ENCODE measurements at regions not wholly inside any gene's neighbourhood (a gene's known extent, or its start where the extent isn't known, plus 50 kb on each side); places are given as distances from the start of the nearest gene placed in this dataset.

DNA sequence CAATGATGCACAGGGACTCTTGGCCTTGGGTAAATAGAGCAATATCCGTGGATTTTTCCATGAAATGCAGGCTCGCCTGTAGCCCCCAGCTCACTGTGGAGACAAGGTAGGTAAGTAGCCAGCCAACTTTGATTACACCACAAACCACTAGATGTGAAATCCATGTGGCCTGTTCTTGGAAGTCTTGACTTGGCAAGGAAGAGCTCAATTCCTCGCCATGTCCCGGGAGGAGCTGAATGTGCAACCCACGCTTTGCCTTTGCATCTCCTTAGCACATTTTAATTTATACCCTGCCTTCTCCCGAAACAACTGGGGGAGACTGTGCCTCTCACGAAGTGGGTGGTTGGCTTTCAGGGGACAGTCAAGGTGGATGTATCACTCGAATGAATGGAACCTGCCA, 347.7 kb upstream of the MKI67 start:
- DNase-seq = no peak

DNA sequence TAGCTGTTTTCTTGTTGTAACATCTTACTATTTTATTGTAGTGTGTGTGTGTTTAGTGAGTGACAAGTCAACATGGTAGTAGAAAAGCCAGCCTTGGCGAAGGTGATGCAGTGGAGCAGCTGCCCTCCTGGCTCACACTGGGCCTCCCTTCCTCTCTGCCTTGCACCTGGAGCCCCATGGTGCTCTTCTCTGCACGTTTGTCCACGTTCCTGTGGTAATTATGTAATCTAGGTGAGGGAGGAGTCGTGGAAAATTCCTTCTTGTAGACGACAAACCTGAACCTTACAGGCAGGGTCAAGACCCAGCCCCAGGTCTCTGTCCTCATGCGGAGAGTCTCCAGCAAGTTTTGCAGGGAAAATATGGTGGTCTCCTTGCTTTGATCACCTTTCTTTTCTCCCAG, 348.3 kb upstream of the MKI67 start:
- DNase-seq = no peak

DNA sequence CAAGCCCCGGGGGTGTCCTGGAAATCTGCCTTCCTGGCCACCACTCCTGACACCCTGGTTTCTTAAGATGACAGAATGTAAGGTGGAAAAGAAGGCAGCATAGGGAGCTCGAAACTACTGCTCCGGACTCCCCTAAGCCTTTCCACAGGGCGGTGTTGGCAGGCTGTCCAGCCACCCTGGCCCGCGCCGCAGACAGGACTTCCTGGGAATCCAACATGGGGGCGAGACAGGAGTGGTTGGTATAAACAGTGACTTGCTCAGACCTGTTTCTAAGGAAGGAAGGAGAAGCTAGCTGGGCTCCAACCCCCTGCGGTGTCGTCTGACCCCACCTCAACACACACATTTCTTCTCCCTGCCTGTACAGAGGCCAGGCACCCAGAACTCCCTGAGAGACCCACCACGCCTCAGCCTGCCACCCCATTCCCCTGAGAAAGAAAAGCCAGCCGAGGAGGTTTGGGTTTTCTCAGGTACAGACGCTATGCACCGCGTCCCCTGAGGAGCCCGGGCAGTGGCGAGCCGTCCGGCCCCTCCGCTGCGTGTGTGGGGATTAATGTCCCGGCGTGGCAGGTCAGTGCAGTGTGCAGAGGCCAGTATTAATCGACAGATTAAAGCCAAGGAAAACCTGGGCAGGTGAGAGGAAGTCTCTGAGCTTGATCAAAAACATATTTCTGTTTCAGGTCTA, 349.6 kb upstream of the MKI67 start:
- no peak for DNase-seq

GRCh38 chr10:128476368-128476725, 350.1 kb upstream of the MKI67 start:
- no peak for DNase-seq

GRCh38 chr10:128476845-128477244, 350.6 kb upstream of the MKI67 start:
- no peak for DNase-seq

DNA sequence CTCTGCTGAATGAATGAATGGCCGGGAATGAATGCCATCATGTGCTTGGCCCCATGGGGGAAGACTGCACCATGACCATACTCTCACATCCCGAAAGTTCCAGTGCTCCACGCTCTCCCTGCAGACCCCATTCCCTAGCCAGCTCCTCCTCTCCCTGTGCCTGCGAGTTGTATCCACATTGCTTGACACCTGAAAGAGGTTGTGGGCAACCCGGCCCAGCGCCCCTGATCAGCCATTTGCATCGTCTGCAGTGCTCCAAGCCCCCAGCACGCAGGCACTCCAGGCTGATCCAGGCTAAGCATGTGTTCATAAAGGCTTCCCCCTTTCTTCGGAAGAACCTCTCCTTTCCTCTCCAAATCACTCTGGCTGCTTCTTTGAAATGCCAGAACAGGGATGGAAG, 354.4 kb upstream of the MKI67 start:
- no peak for DNase-seq

DNA sequence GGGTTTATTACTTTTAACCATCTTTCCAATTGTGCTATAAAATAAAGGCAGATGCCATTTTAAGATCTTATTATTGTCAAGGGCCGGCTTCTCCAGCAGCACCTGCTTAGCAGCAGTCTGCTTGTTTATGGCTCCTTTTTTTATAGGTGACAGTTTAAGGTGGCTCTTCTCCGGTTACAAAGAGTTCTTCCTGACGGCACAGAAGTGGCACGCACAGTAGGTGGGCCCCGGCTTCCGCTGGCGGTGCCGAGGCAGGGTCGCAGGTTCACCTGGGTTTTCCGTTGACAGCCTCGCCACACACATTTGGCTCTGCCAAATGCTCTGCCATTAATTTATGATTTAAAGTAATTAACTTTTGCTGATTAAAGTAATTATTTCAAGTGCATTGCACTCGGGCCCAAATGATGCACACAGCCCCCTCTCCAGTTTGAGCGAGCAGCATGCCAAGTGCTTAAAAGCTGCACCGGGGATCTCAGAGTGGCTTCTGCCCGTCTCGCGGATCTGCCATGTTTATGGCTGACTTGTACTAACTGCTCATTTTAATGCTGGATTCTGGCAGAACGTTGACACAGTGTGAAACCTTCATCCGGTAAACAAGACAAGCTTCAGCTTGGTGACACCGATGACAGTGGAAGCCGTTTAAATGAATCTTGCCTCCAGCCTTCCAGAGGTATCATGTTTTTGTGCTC, 355.1 kb upstream of the MKI67 start:
- no peak for DNase-seq

DNA sequence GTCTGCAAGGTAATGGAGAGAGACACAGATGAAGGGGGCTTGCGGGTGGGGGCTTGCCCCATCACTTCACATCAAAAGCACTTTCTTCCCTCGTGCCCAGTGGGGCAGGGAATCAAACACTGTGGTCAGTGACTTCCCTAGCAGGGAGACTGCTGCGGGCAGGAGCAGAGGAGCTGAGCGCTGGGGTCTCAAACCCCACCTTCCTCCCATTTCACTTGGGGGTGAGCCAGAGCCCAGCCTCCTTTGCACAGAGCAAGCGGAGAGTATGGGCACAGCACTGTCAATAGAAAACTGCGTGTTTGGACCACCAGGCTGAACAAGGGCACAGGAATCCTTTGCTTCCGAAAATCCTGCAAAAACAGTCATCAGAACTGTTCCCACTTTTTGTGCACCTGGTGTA, 355.8 kb upstream of the MKI67 start:
- DNase-seq = no peak

DNA sequence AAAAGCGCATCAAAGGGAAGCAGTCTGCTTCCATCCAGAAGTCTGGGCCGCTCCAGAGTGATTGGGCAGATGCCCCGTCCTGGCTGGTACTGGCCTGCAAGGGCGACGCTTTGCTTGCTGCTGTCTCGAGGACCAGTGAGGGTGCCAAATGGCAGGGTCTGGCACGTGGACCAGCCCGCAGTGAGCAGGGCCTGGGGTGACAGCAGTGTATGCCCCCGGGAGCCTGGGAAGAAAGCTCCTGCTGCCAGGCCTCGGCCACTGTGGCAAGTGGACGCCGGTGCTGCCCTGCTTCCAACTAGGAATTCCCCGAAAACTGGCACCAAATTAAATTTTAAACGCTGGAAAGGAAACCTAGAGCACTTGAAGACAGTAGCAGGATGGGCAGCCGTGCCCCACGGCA, 357.0 kb upstream of the MKI67 start:
- no peak for DNase-seq

- no peak for DNase-seq
These were observed 357.8 kb upstream of the MKI67 start for GRCh38 chr10:128484041-128484440.

DNA sequence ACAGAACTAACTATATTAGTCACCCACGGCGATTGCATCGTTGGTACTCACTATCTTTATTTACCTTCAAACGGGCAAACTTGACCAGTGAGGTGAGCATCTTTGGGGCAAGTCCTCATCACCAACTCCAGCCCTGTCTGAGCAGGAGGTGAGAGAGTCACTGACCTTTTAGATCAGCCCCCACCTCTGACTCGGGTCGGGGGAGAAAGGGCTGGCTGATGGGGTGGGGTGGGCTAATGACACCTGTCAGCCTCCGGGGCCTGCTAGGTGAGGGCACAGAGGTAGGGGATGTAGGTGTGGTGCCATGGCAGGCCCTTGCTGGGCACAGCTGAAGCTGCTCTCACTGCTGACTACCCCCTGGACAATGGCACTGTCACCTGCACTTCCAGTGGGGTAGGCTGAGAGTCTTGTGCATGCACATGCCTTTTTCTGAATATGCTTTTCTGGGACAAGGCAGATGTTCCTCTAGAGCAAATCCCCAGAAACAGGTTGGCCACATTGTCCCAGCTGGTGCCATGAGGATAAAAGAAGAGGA, 359.5 kb upstream of the MKI67 start:
- DNase-seq = no peak

DNA sequence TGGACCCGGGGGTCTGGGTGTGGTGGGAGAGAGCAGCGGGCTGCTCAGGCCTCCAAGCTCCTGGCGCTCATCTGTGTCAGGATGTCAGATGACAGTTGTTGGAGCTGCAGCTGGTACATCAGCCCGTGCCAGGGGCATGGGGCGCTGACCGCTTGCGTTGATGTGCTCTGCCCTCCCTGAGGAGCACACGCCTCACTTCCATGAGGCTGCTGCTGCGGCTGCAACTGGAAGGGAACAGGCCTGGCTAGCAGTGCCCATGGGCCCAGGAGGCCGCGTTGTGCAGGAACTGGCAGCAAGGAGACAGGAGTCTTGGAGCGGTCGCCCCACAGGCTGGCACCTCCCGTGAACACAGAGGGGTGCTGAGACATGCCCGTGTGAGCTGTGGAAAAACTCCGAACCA, 361.3 kb upstream of the MKI67 start:
- no peak for DNase-seq

DNA sequence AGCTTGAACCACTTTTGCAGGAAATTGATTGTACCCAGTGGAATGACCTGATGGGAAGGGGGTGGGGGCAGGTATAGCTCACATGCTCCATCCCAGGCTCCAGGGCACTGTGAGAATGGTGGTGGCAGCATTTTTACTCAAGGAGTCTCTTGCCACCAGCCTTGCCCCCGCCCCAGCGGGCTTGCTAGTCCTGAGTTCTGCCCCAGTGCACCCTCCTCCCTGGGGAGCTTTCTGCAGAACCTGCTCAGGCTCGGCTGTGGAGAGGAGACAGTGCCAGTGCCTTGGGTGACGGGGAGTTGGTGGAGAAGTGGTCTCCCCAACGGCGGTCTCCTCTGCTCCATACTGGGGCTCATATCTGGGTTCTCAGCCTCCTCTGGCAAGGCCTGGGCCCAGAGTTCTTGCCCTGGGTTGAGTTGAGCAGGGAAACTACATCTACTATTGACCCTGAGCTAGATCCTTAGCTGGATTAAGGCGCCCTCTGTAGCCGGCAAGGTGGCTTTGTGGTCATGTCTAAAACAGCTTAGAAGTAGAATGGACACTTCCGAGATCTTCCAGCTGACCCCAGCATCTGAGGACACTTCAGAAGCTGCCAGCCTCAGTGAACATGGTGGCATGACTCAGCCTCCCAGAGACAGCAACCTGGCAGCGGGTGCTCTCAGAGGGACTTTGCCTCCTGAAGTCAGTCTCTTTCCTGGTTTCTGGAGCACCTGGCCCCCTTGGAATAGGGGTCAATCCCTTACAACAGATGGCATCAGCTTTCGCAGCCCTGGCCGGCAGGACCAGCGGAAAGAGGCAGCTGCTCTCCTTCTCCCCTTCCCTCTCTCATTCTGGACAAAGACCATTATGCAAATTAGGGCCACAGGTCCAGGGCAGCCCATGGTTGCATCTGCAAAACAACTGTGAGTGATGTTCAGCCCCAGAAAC, 363.4 kb upstream of the MKI67 start:
- DNase-seq = no peak

DNA sequence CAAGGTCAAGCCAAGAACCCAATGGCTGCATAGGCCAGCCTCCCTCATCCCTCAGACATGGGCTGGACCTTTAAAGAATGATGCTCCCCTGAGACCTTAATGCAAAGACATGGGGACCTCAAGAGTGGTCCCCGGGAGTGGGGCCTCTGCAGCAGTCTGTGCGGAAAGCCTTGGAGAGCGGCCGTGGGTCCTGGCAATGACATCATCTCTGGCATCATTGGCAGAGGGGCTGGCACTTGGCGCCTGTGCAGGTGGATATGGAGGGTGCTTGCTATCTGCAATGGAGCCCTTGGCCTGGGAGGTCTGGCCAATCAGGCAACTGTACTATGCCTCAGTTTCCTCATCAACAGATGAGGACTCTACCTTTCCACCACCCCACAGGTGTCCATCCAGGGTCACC, 365.5 kb upstream of the MKI67 start:
- DNase-seq = no peak

DNA sequence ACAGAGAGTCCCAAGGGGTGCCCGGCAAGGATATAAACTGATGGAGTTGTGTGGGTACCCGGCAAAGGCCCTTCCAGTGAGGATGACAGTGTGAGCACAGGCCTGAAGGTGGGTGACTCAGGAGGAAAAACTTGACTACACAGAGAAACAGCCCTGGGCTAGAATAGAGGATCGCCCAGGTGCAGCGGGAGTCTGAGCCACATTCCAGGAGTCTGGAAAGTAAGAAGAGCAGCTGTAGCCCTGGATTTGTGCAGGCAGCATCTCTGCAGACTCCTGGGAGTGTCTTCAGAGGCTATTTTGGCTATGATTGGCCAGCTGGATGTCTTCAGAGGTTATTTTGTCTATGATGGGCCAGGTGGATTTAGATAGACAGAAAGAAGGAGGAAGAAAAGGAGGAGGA, 367.6 kb upstream of the MKI67 start:
- DNase-seq = no peak

GRCh38 chr10:128494665-128495064, 368.4 kb upstream of the MKI67 start:
- DNase-seq = no peak

DNA sequence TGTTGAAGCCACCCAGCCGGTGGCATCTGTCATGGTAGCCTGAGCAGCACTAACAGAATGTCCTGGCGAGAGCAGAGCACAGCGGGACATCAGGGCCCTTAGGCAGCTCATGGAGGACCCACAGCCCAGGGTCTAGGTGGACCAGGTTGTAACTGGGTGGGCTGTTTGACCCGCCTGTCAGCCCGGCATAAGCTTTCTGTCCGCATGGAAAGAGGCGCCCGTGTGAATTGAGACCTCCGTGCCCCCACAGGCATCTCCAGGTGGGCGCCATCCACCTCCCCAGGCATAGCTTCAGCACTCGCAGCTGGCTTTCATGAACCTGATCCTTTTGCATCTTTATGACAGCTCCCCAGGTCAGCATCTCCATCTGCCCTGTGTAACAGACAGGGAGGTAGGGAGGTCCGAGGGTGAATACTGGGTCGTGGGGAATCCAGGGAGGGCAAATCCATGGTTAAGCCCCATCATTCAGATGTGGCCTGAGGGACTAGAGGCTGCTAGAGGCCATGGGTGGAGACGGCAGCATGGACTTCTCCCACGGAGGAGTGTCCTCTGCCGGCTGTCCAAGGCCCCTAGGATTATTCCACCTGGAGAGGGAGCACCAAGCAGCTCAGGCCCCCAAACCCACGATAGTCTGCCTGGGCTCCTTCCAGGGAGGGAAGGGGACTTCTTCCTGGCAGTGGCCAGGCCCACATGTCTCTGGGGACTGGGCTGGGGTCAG, 371.6 kb upstream of the MKI67 start:
- no peak for DNase-seq

- no peak for DNase-seq
These were observed 372.1 kb upstream of the MKI67 start for GRCh38 chr10:128498378-128498730.

- no peak for DNase-seq
These were observed 372.5 kb upstream of the MKI67 start for GRCh38 chr10:128498746-128499145.

GRCh38 chr10:128499486-128499885, 373.3 kb upstream of the MKI67 start:
- DNase-seq = no peak

GRCh38 chr10:128499956-128500355, 373.7 kb upstream of the MKI67 start:
- no peak for DNase-seq

DNA sequence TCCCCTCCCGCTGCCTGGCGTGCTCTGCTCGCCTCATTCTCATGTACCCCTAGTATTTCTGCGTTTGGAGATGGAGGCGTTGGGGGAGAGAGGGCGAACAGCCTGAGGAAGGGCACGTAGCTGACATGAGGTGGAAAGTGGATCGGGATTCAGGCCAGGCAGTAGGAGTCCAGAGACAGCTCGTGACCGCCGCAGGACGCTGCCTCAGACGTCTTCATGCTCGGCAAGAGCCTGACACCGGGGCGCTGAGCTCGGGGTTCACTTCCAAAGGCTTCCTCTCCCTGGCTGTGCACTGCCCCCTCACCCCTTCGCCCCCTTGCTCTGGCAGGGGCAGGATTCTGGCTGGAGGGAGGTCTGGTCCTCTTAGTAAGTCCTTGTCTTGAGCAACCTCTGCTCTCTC, 374.4 kb upstream of the MKI67 start:
- DNase-seq = no peak

DNA sequence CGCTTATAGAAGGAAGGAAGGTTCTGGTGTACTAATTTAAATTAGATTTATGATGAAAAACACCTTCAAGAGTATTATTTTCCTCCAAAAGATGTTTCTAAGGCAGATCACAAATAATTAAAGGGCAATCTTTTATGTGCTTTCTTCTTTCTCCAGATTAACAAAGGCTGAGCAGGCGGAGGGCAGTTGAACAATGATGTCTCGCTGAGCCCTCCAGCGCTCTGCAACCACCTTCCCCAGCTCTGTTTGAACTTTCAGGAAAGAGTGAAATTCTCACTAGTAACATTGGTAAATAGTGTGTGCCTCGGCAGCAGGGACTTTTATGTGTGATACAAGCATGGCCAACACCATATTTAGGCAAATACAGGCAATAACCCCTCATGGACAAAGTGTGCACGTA, 379.1 kb upstream of the MKI67 start:
- DNase-seq = no peak
